WTC11 (cell line): ENCODE measurements at regions not wholly inside any gene's neighbourhood (a gene's known extent, or its start where the extent isn't known, plus 50 kb on each side); places are given as distances from the start of the nearest gene placed in this dataset.

Experiments
- ATAC-seq: fragments of 200-7000 bp; cut with Tn5 transposase; 2 replicates; pipeline ENCODE4 v1.10.0; 2021; ENCODE audit warnings: mild to moderate bottlenecking, moderate library complexity
- CTCF ChIA-PET: fragments of 300-600 bp; sonication (Branson Sonifier 250); formaldehyde crosslinking; loops from one replicate; lab custom pipeline; 2021; ENCODE audit warnings: antibody characterized with exemption; lab: Charles Lee
- POLR2A ChIA-PET: fragments of 350-600 bp; sonication (Branson Sonifier 250); formaldehyde crosslinking; loops from one replicate; lab custom pipeline; 2021; ENCODE audit warnings: antibody characterized with exemption; lab: Charles Lee
- DNase-seq: peaks from one replicate; pipeline ENCODE4 v3.0.0; 2021; ENCODE audit warnings: low spot score
- H3K27ac Mint-ChIP-seq: 2 replicates; pipeline ENCODE4 v1.8.0; 2021; ENCODE audit warnings: mixed read lengths
- H3K27me3 Mint-ChIP-seq: 2 replicates; pipeline ENCODE4 v1.8.0; 2021; ENCODE audit warnings: low read depth, mild to moderate bottlenecking, moderate library complexity, mixed read lengths
- H3K36me3 Mint-ChIP-seq: 2 replicates; pipeline ENCODE4 v1.8.0; 2021; ENCODE audit warnings: mixed read lengths
- H3K4me1 Mint-ChIP-seq: 2 replicates; pipeline ENCODE4 v1.8.0; 2022; ENCODE audit warnings: mixed read lengths
- H3K4me3 Mint-ChIP-seq: 2 replicates; pipeline ENCODE4 v1.8.0; 2021; ENCODE audit warnings: mild to moderate bottlenecking, moderate library complexity, mixed read lengths
- H3K9me3 Mint-ChIP-seq: 2 replicates; pipeline ENCODE4 v1.8.0; 2021; ENCODE audit warnings: mixed read lengths
- CREM ChIP-seq: sonication (generic); formaldehyde crosslinking; IDR thresholded peaks from 2 replicates; pipeline ENCODE4 v1.8.1; 2022; ENCODE audit warnings: mild to moderate bottlenecking, missing genetic modification reagents, moderate library complexity
- EMX1 ChIP-seq: fragments of 250-450 bp; sonication (Bioruptor Pico); IDR thresholded peaks from 2 replicates; pipeline ENCODE4 v1.8.0; 2021; ENCODE audit warnings: mild to moderate bottlenecking
- FOXP1 ChIP-seq: sonication (generic); formaldehyde crosslinking; IDR thresholded peaks from 2 replicates; pipeline ENCODE4 v1.8.0; 2022; ENCODE audit warnings: missing genetic modification reagents, mild to moderate bottlenecking, moderate library complexity, borderline replicate concordance
- GRHL2 ChIP-seq: fragments of 250-450 bp; sonication (Bioruptor Pico); IDR thresholded peaks from 2 replicates; pipeline ENCODE4 v1.8.0; 2022; ENCODE audit warnings: mild to moderate bottlenecking, moderate library complexity; ENCODE audit not compliant: insufficient replicate concordance, severe bottlenecking
- GTF2I ChIP-seq: fragments of 250-450 bp; sonication (Bioruptor Pico); conservative IDR thresholded peaks from 2 replicates; pipeline ENCODE4 v1.4.0; 2021; ENCODE audit warnings: mild to moderate bottlenecking
- MXD4 ChIP-seq: fragments of 250-450 bp; sonication (Bioruptor Pico); IDR thresholded peaks from 2 replicates; pipeline ENCODE4 v1.8.0; 2021; ENCODE audit warnings: mild to moderate bottlenecking, moderate library complexity, borderline replicate concordance
- NFYB ChIP-seq: sonication (generic); formaldehyde crosslinking; conservative IDR thresholded peaks from 2 replicates; pipeline ENCODE4 v1.8.0; 2022; ENCODE audit warnings: low read depth, missing genetic modification reagents
- NR1H2 ChIP-seq: sonication (generic); formaldehyde crosslinking; IDR thresholded peaks from 2 replicates; pipeline ENCODE4 v1.9.0; 2021; ENCODE audit warnings: mild to moderate bottlenecking, moderate library complexity, missing genetic modification reagents
- OVOL2 ChIP-seq: fragments of 250-450 bp; sonication (Bioruptor Pico); IDR thresholded peaks from 2 replicates; pipeline ENCODE4 v1.9.0; 2021; ENCODE audit warnings: mild to moderate bottlenecking, borderline replicate concordance
- SP1 ChIP-seq: sonication (generic); formaldehyde crosslinking; conservative IDR thresholded peaks from 2 replicates; pipeline ENCODE4 v1.8.1; 2022; ENCODE audit warnings: missing genetic modification reagents
- TCF7 ChIP-seq: sonication (generic); formaldehyde crosslinking; IDR thresholded peaks from 2 replicates; pipeline ENCODE4 v1.8.0; 2022; ENCODE audit warnings: mild to moderate bottlenecking, low read depth, missing genetic modification reagents, moderate library complexity
- TEAD1 ChIP-seq: sonication (generic); formaldehyde crosslinking; IDR thresholded peaks from 2 replicates; pipeline ENCODE4 v1.8.0; 2022; ENCODE audit warnings: mild to moderate bottlenecking, missing genetic modification reagents
- ZNF263 ChIP-seq: sonication (generic); formaldehyde crosslinking; IDR thresholded peaks from 2 replicates; pipeline ENCODE4 v1.8.1; 2022; ENCODE audit warnings: low read depth, mild to moderate bottlenecking, moderate library complexity, missing genetic modification reagents
- TF ChIP-seq, protein P1 (sequence below): sonication (generic); formaldehyde crosslinking; IDR thresholded peaks from 2 replicates; pipeline ENCODE4 v1.8.1; 2023; ENCODE audit warnings: mild to moderate bottlenecking, missing genetic modification reagents, moderate library complexity
- TF ChIP-seq, protein P2 (sequence below): sonication (generic); formaldehyde crosslinking; IDR thresholded peaks from 2 replicates; pipeline ENCODE4 v1.8.1; 2022; ENCODE audit warnings: mild to moderate bottlenecking, missing genetic modification reagents, moderate library complexity, borderline replicate concordance
- TF ChIP-seq, protein P3 (sequence below): fragments of 250-450 bp; sonication (Bioruptor Pico); IDR thresholded peaks from 2 replicates; pipeline ENCODE4 v1.9.0; 2021; ENCODE audit warnings: mild to moderate bottlenecking
- TF ChIP-seq, protein P4 (sequence below): sonication (generic); formaldehyde crosslinking; IDR thresholded peaks from 2 replicates; pipeline ENCODE4 v1.8.1; 2023; ENCODE audit warnings: mild to moderate bottlenecking, missing genetic modification reagents, moderate library complexity
- TF ChIP-seq, protein P5 (sequence below): fragments of 250-450 bp; sonication (Bioruptor Pico); IDR thresholded peaks from 2 replicates; pipeline ENCODE4 v1.9.0; 2021; ENCODE audit warnings: moderate library complexity, mild to moderate bottlenecking, inconsistent platforms, borderline replicate concordance
- TF ChIP-seq, protein P6 (sequence below): sonication (generic); formaldehyde crosslinking; IDR thresholded peaks from 2 replicates; pipeline ENCODE4 v1.8.0; 2022; ENCODE audit warnings: missing genetic modification reagents

DNA sequence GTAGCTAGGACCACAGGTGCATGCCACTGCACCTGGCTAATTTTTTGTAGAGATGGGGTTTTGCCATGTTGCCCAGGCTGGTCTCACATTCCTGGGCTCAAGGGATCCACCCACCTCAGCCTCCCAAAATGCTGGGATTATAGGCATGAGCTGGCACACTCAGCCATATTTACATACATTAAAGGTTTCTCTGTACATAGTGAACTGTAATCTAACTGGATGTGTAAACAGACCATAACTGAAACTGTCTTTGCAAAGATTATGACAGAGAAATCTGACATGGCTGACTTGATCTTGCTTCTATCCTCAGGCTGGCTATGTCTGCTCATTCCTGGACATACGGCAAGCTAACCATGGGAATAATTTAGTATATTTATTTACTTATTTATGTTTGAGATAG, 139.2 kb upstream of the XPO1 start:
- no peaks in the 10 kb centered on the region; the same call in 1 of the 2 replicates for H3K27me3 Mint-ChIP-seq
- peaks cover 19% of the 10 kb centered on the region for H3K36me3 Mint-ChIP-seq
- ChIA-PET POLR2A (no interaction called here), CTCF (no interaction called here)
- no peak overlapping the region for H3K27ac Mint-ChIP-seq
- no peaks in the 10 kb centered on the region for H3K4me1 Mint-ChIP-seq
- DNase-seq (no peak), ATAC-seq (no peak)
- H3K4me3 Mint-ChIP-seq: no peak overlapping the region
- TF ChIP-seq SP1 (CRISPR knock-in tag) (no peak), NR1H2 (CRISPR knock-in tag) (no peak), GTF2I (CRISPR knock-in tag) (no peak), CREM (CRISPR knock-in tag) (no peak), MXD4 (CRISPR knock-in tag) (no peak), TEAD1 (CRISPR knock-in tag) (no peak), FOXP1 (CRISPR knock-in tag) (no peak), GRHL2 (CRISPR knock-in tag) (no peak), NFYB (CRISPR knock-in tag) (no peak), EMX1 (CRISPR knock-in tag) (no peak), OVOL2 (no peak), TCF7 (CRISPR knock-in tag) (no peak), ZNF263 (CRISPR knock-in tag) (no peak)
- TF ChIP-seq, protein P1, sequence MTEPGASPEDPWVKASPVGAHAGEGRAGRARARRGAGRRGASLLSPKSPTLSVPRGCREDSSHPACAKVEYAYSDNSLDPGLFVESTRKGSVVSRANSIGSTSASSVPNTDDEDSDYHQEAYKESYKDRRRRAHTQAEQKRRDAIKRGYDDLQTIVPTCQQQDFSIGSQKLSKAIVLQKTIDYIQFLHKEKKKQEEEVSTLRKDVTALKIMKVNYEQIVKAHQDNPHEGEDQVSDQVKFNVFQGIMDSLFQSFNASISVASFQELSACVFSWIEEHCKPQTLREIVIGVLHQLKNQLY (CRISPR knock-in tag): no peak
- TF ChIP-seq, protein P2, sequence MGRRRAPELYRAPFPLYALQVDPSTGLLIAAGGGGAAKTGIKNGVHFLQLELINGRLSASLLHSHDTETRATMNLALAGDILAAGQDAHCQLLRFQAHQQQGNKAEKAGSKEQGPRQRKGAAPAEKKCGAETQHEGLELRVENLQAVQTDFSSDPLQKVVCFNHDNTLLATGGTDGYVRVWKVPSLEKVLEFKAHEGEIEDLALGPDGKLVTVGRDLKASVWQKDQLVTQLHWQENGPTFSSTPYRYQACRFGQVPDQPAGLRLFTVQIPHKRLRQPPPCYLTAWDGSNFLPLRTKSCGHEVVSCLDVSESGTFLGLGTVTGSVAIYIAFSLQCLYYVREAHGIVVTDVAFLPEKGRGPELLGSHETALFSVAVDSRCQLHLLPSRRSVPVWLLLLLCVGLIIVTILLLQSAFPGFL (CRISPR knock-in tag): no peak
- TF ChIP-seq, protein P3, sequence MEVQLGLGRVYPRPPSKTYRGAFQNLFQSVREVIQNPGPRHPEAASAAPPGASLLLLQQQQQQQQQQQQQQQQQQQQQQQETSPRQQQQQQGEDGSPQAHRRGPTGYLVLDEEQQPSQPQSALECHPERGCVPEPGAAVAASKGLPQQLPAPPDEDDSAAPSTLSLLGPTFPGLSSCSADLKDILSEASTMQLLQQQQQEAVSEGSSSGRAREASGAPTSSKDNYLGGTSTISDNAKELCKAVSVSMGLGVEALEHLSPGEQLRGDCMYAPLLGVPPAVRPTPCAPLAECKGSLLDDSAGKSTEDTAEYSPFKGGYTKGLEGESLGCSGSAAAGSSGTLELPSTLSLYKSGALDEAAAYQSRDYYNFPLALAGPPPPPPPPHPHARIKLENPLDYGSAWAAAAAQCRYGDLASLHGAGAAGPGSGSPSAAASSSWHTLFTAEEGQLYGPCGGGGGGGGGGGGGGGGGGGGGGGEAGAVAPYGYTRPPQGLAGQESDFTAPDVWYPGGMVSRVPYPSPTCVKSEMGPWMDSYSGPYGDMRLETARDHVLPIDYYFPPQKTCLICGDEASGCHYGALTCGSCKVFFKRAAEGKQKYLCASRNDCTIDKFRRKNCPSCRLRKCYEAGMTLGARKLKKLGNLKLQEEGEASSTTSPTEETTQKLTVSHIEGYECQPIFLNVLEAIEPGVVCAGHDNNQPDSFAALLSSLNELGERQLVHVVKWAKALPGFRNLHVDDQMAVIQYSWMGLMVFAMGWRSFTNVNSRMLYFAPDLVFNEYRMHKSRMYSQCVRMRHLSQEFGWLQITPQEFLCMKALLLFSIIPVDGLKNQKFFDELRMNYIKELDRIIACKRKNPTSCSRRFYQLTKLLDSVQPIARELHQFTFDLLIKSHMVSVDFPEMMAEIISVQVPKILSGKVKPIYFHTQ (CRISPR knock-in tag): no peak
- TF ChIP-seq, protein P4, sequence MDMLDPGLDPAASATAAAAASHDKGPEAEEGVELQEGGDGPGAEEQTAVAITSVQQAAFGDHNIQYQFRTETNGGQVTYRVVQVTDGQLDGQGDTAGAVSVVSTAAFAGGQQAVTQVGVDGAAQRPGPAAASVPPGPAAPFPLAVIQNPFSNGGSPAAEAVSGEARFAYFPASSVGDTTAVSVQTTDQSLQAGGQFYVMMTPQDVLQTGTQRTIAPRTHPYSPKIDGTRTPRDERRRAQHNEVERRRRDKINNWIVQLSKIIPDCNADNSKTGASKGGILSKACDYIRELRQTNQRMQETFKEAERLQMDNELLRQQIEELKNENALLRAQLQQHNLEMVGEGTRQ (CRISPR knock-in tag): no peak
- TF ChIP-seq, protein P5, sequence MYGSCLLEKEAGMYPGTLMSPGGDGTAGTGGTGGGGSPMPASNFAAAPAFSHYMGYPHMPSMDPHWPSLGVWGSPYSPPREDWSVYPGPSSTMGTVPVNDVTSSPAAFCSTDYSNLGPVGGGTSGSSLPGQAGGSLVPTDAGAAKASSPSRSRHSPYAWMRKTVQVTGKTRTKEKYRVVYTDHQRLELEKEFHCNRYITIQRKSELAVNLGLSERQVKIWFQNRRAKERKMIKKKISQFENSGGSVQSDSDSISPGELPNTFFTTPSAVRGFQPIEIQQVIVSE (CRISPR knock-in tag): no peak
- TF ChIP-seq, protein P6, sequence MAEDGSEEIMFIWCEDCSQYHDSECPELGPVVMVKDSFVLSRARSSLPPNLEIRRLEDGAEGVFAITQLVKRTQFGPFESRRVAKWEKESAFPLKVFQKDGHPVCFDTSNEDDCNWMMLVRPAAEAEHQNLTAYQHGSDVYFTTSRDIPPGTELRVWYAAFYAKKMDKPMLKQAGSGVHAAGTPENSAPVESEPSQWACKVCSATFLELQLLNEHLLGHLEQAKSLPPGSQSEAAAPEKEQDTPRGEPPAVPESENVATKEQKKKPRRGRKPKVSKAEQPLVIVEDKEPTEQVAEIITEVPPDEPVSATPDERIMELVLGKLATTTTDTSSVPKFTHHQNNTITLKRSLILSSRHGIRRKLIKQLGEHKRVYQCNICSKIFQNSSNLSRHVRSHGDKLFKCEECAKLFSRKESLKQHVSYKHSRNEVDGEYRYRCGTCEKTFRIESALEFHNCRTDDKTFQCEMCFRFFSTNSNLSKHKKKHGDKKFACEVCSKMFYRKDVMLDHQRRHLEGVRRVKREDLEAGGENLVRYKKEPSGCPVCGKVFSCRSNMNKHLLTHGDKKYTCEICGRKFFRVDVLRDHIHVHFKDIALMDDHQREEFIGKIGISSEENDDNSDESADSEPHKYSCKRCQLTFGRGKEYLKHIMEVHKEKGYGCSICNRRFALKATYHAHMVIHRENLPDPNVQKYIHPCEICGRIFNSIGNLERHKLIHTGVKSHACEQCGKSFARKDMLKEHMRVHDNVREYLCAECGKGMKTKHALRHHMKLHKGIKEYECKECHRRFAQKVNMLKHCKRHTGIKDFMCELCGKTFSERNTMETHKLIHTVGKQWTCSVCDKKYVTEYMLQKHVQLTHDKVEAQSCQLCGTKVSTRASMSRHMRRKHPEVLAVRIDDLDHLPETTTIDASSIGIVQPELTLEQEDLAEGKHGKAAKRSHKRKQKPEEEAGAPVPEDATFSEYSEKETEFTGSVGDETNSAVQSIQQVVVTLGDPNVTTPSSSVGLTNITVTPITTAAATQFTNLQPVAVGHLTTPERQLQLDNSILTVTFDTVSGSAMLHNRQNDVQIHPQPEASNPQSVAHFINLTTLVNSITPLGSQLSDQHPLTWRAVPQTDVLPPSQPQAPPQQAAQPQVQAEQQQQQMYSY (CRISPR knock-in tag): no peak
- peaks cover 37% of the 10 kb centered on the region for H3K9me3 Mint-ChIP-seq
